ENCODE measurements at regions not wholly inside any gene's neighbourhood (a gene's known extent, or its start where the extent isn't known, plus 50 kb on each side); places are given as distances from the start of the nearest gene placed in this dataset.
"Not testable (repeated sequence)": the region's sequence is repeated elsewhere in the genome, so short reads cannot be mapped to it uniquely, and the experiment has no call there.

DNA sequence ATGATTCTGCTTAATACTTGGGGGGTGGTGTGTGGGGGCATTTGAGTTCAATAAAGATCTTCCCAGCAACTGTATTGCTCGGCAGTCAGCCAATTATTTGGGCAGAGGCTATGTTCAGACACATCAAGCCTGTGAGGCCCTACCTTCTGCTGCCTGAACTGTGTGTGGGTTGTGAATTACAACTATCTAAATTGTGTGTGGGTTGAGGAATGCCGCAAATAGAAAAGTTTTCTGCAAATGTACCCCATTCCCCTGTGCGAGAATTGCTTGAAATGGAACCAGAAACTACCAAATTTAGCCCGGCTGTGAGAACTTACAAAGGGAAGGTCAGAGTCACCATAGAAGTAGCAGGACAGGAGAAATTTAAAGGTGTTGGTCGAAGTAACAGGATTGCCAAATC lies 360.0 kb upstream of the PIK3R1 start:
- TF ChIP-seq HNF4A (conservative IDR thresholded peaks at IDR 0.05) = no peak
- TF ChIP-seq EGR1 (IDR thresholded peaks at IDR 0.05; ENCODE audit: low read depth in 2 of 2) = no peak
- no peak for TF ChIP-seq TAF1 (conservative IDR thresholded peaks at IDR 0.05)
- TF ChIP-seq FOXA2 (IDR thresholded peaks at IDR 0.05) = no peak
- no peak for TF ChIP-seq YY1 (IDR thresholded peaks at IDR 0.05)
- TF ChIP-seq SP1 (IDR thresholded peaks at IDR 0.05) = no peak
- TF ChIP-seq, protein P1, sequence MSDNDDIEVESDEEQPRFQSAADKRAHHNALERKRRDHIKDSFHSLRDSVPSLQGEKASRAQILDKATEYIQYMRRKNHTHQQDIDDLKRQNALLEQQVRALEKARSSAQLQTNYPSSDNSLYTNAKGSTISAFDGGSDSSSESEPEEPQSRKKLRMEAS (IDR thresholded peaks at IDR 0.05) = no peak
- no peak for TF ChIP-seq ATF3 (IDR thresholded peaks at IDR 0.05)
- TF ChIP-seq REST (IDR thresholded peaks at IDR 0.05) = no peak
- TF ChIP-seq HNF4G (IDR thresholded peaks at IDR 0.05) = no peak
- TF ChIP-seq RAD21 (IDR thresholded peaks at IDR 0.05) = no peak
- 90% methylated on average over 5 of the region's 5 CpGs for WGBS
- Histone ChIP-seq H3K27me3 (ENCODE audit: control insufficient read depth in 4 of 4, insufficient read depth in 4 of 4, low read length in 3 of 4) (no peaks in the 10 kb centered on the region), H3K9me3 (ENCODE audit: control insufficient read depth in 4 of 4, low read length in 3 of 4) (no peaks in the 10 kb centered on the region), H3K27ac (ENCODE audit: low read depth in 1 of 2, low read length in 2 of 2) (no peak overlapping the region), H3K36me3 (ENCODE audit: control insufficient read depth in 4 of 4, insufficient read depth in 3 of 4, low read depth in 1 of 4, low read length in 3 of 4) (no peaks in the 10 kb centered on the region), H3K9ac (ENCODE audit: low read depth in 1 of 2, low read length in 2 of 2) (no peak overlapping the region), H3K4me3 (ENCODE audit: low read depth in 1 of 3, low read length in 3 of 3) (no peak overlapping the region), H3K4me1 (ENCODE audit: control insufficient read depth in 4 of 4, insufficient read depth in 4 of 4, low read length in 3 of 4) (peaks cover 0 to 7% (median 2%) of the 10 kb centered on the region in 4 donors)
- no peak for DNase-seq (ENCODE audit: low spot score)

DNA sequence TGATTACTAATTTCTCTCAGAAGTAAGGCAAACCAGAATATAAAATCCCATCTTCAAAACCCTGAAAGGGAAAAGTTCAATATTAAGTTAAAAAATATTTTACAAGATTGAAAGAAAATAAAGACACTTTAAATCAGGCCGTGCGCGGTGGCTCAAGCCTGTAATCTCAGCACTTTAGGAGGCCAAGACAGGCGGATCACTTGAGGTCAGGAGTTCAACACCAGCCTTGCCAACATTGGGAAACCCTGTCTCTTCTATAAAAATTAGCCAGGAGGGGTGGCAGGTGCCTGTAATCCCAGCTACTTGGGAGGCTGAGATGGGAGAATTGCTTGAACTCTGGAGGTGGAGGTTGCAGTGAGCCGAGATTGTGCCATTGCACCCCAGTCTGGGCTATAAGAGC lies 364.6 kb upstream of the PIK3R1 start:
- not testable (repeated sequence) for H3K4me3 ChIP-seq (ENCODE audit: low read depth in 1 of 3, low read length in 3 of 3); H3K27ac ChIP-seq (ENCODE audit: low read depth in 1 of 2, low read length in 2 of 2); H3K36me3 ChIP-seq (ENCODE audit: control insufficient read depth in 4 of 4, insufficient read depth in 3 of 4, low read depth in 1 of 4, low read length in 3 of 4); H3K27me3 ChIP-seq (ENCODE audit: control insufficient read depth in 4 of 4, insufficient read depth in 4 of 4, low read length in 3 of 4); H3K9ac ChIP-seq (ENCODE audit: low read depth in 1 of 2, low read length in 2 of 2); H3K9me3 ChIP-seq (ENCODE audit: control insufficient read depth in 4 of 4, low read length in 3 of 4); DNase-seq (ENCODE audit: low spot score); H3K4me1 ChIP-seq (ENCODE audit: control insufficient read depth in 4 of 4, insufficient read depth in 4 of 4, low read length in 3 of 4)
- WGBS = 48% methylated on average over 5 of the region's 5 CpGs
- TF ChIP-seq RXRA (IDR thresholded peaks at IDR 0.05) = peak; percentile 37 to 79
- peak; percentile 19 to 51 for TF ChIP-seq HNF4A (conservative IDR thresholded peaks at IDR 0.05)
- peak; percentile 8 to 46 for TF ChIP-seq RAD21 (IDR thresholded peaks at IDR 0.05)
- TF ChIP-seq SP1 (IDR thresholded peaks at IDR 0.05) = peak; percentile 9

DNA sequence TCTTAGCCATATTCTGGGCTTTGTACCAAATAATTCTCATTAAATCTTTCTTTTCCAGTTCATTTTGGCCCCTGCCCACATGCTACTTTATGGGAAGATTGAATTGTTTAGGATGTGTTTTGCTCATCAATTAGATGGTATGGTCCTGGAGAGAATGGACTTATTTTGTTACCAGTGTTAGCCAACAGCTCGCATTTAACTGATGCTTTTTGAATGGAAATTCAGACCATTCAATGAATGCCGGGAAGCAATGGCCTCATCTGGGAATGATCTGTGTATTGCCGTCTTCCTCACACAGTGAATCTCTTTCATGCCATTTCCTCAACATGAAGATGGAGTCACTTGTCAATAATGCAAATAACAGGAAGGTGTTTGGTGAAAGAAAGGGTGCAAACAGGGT lies 370.6 kb upstream of the PIK3R1 start:
- no peak for DNase-seq (ENCODE audit: low spot score)
- H3K27me3 ChIP-seq (ENCODE audit: control insufficient read depth in 4 of 4, insufficient read depth in 4 of 4, low read length in 3 of 4) = no peaks in the 10 kb centered on the region
- no peaks in the 10 kb centered on the region for H3K4me1 ChIP-seq (ENCODE audit: control insufficient read depth in 4 of 4, insufficient read depth in 4 of 4, low read length in 3 of 4)
- WGBS = 96% methylated on average over 3 of the region's 3 CpGs
- H3K9me3 ChIP-seq (ENCODE audit: control insufficient read depth in 4 of 4, low read length in 3 of 4) = no peaks in the 10 kb centered on the region
- TF ChIP-seq YY1 (IDR thresholded peaks at IDR 0.05) (no peak), GABPA (IDR thresholded peaks at IDR 0.05 in 1 of 2, conservative IDR thresholded peaks at IDR 0.05 in 1 of 2) (no peak), FOXA2 (IDR thresholded peaks at IDR 0.05) (no peak), RXRA (IDR thresholded peaks at IDR 0.05) (no peak), ATF3 (IDR thresholded peaks at IDR 0.05) (no peak), NR2F2 (IDR thresholded peaks at IDR 0.05) (no peak)
- TF ChIP-seq, protein P2, sequence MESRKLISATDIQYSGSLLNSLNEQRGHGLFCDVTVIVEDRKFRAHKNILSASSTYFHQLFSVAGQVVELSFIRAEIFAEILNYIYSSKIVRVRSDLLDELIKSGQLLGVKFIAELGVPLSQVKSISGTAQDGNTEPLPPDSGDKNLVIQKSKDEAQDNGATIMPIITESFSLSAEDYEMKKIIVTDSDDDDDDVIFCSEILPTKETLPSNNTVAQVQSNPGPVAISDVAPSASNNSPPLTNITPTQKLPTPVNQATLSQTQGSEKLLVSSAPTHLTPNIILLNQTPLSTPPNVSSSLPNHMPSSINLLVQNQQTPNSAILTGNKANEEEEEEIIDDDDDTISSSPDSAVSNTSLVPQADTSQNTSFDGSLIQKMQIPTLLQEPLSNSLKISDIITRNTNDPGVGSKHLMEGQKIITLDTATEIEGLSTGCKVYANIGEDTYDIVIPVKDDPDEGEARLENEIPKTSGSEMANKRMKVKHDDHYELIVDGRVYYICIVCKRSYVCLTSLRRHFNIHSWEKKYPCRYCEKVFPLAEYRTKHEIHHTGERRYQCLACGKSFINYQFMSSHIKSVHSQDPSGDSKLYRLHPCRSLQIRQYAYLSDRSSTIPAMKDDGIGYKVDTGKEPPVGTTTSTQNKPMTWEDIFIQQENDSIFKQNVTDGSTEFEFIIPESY (IDR thresholded peaks at IDR 0.05) = no peak
- no peaks in the 10 kb centered on the region for H3K36me3 ChIP-seq (ENCODE audit: control insufficient read depth in 4 of 4, insufficient read depth in 3 of 4, low read depth in 1 of 4, low read length in 3 of 4)
- H3K4me3 ChIP-seq (ENCODE audit: low read depth in 1 of 3, low read length in 3 of 3) = no peak overlapping the region
- H3K27ac ChIP-seq (ENCODE audit: low read depth in 1 of 2, low read length in 2 of 2) = no peak overlapping the region
- no peak overlapping the region for H3K9ac ChIP-seq (ENCODE audit: low read depth in 1 of 2, low read length in 2 of 2)

Data from liver (tissue), 7 donors.